ENCODE measurements at regions not wholly inside any gene's neighbourhood (a gene's known extent, or its start where the extent isn't known, plus 50 kb on each side); places are given as distances from the start of the nearest gene placed in this dataset.

- Mint-ChIP-seq H3K9me3 (no peaks in the 10 kb centered on the region), H3K4me1 (no peaks in the 10 kb centered on the region), H3K4me3 (no peak overlapping the region), H3K36me3 (no peaks in the 10 kb centered on the region), H3K27ac (no peak overlapping the region), H3K27me3 (peaks cover 0 to 7% (median 2%) of the 10 kb centered on the region in 5 donors)
- POLR2A ChIA-PET = no interaction called here
- ATAC-seq (no peak), DNase-seq (no peak)
Measured at GRCh38 chr21:35352793-35353192, 303.7 kb upstream of the RUNX1 start.

GRCh38 chr21:35352066-35352770, 303.1 kb upstream of the RUNX1 start:
- POLR2A ChIA-PET = no interaction called here
- DNase-seq = no peak
- Mint-ChIP-seq H3K4me1 (no peaks in the 10 kb centered on the region), H3K36me3 (no peaks in the 10 kb centered on the region), H3K27me3 (peaks cover 0 to 12% (median 2%) of the 10 kb centered on the region in 5 donors), H3K9me3 (no peaks in the 10 kb centered on the region), H3K27ac (no peak overlapping the region), H3K4me3 (no peak overlapping the region)
- no peak for ATAC-seq

- DNase-seq = no peak
- Mint-ChIP-seq H3K27ac (no peak overlapping the region), H3K27me3 (peaks cover 0 to 15% (median 3%) of the 10 kb centered on the region in 5 donors), H3K4me1 (peaks cover 0 to 2% (median 0%) of the 10 kb centered on the region in 4 donors), H3K4me3 (no peak overlapping the region), H3K36me3 (no peaks in the 10 kb centered on the region), H3K9me3 (no peaks in the 10 kb centered on the region)
- no peak for ATAC-seq
- POLR2A ChIA-PET = no interaction called here
Measured at GRCh38 chr21:35351434-35351833, 302.3 kb upstream of the RUNX1 start.

GRCh38 chr21:35350965-35351364, 301.9 kb upstream of the RUNX1 start:
- H3K9me3 Mint-ChIP-seq = no peaks in the 10 kb centered on the region
- H3K4me1 Mint-ChIP-seq = peaks cover 0 to 2% (median 0%) of the 10 kb centered on the region in 4 donors
- POLR2A ChIA-PET = no interaction called here
- no peak for DNase-seq
- H3K4me3 Mint-ChIP-seq = no peak overlapping the region
- H3K27me3 Mint-ChIP-seq = peaks cover 0 to 15% (median 3%) of the 10 kb centered on the region in 5 donors
- no peaks in the 10 kb centered on the region for H3K36me3 Mint-ChIP-seq
- no peak for ATAC-seq
- no peak overlapping the region for H3K27ac Mint-ChIP-seq

- ATAC-seq = no peak
- peaks cover 0 to 2% (median 0%) of the 10 kb centered on the region in 4 donors for H3K4me1 Mint-ChIP-seq
- no peaks in the 10 kb centered on the region for H3K36me3 Mint-ChIP-seq
- DNase-seq = no peak
- H3K27me3 Mint-ChIP-seq = peaks cover 0 to 15% (median 3%) of the 10 kb centered on the region in 5 donors
- H3K9me3 Mint-ChIP-seq = no peaks in the 10 kb centered on the region
- H3K27ac Mint-ChIP-seq = no peak overlapping the region
- no peak overlapping the region for H3K4me3 Mint-ChIP-seq
- POLR2A ChIA-PET = no interaction called here
Measured at GRCh38 chr21:35349376-35350080, 300.4 kb upstream of the RUNX1 start.

- H3K27me3 Mint-ChIP-seq = peaks cover 0 to 15% (median 3%) of the 10 kb centered on the region in 5 donors
- no peak for ATAC-seq
- peaks cover 0 to 2% (median 0%) of the 10 kb centered on the region in 4 donors for H3K4me1 Mint-ChIP-seq
- no peaks in the 10 kb centered on the region for H3K36me3 Mint-ChIP-seq
- POLR2A ChIA-PET = no interaction called here
- DNase-seq = no peak
- no peak overlapping the region for H3K27ac Mint-ChIP-seq
- no peaks in the 10 kb centered on the region for H3K9me3 Mint-ChIP-seq
- H3K4me3 Mint-ChIP-seq = no peak overlapping the region
Measured at GRCh38 chr21:35348686-35349085, 299.6 kb upstream of the RUNX1 start.

- Mint-ChIP-seq H3K27me3 (peaks cover 0 to 15% (median 3%) of the 10 kb centered on the region in 5 donors), H3K9me3 (no peaks in the 10 kb centered on the region), H3K36me3 (no peaks in the 10 kb centered on the region), H3K4me1 (peaks cover 0 to 9% (median 1%) of the 10 kb centered on the region in 4 donors), H3K4me3 (no peak overlapping the region), H3K27ac (no peak overlapping the region)
- POLR2A ChIA-PET = no interaction called here
- ATAC-seq = no peak
- DNase-seq = no peak
Measured at GRCh38 chr21:35346697-35347096, 297.6 kb upstream of the RUNX1 start.

- POLR2A ChIA-PET = no interaction called here
- no peak overlapping the region for H3K27ac Mint-ChIP-seq
- H3K9me3 Mint-ChIP-seq = no peaks in the 10 kb centered on the region
- H3K4me1 Mint-ChIP-seq = peaks cover 0 to 9% (median 1%) of the 10 kb centered on the region in 4 donors
- DNase-seq (no peak), ATAC-seq (no peak)
- no peaks in the 10 kb centered on the region for H3K36me3 Mint-ChIP-seq
- no peak overlapping the region for H3K4me3 Mint-ChIP-seq
- H3K27me3 Mint-ChIP-seq = peaks cover 0 to 15% (median 3%) of the 10 kb centered on the region in 5 donors
Measured at GRCh38 chr21:35345954-35346353, 296.9 kb upstream of the RUNX1 start.

- H3K4me1 Mint-ChIP-seq = peaks cover 0 to 9% (median 1%) of the 10 kb centered on the region in 4 donors
- no peak overlapping the region for H3K27ac Mint-ChIP-seq
- DNase-seq (no peak), ATAC-seq (no peak)
- POLR2A ChIA-PET = no interaction called here
- no peaks in the 10 kb centered on the region for H3K36me3 Mint-ChIP-seq
- H3K4me3 Mint-ChIP-seq = no peak overlapping the region
- H3K9me3 Mint-ChIP-seq = no peaks in the 10 kb centered on the region
- peaks cover 0 to 15% (median 3%) of the 10 kb centered on the region in 5 donors for H3K27me3 Mint-ChIP-seq
Measured at GRCh38 chr21:35344582-35344981, 295.5 kb upstream of the RUNX1 start.

- Mint-ChIP-seq H3K27me3 (peaks cover 0 to 13% (median 3%) of the 10 kb centered on the region in 5 donors), H3K4me3 (peak overlapping the region in 1 of 10 donors; percentile 5), H3K36me3 (no peaks in the 10 kb centered on the region), H3K27ac (no peak overlapping the region), H3K4me1 (peaks cover 0 to 9% (median 1%) of the 10 kb centered on the region in 4 donors), H3K9me3 (peaks cover 0 to 4% (median 0%) of the 10 kb centered on the region in 9 donors)
- POLR2A ChIA-PET = no interaction called here
- ATAC-seq (no peak), DNase-seq (no peak)
Measured at GRCh38 chr21:35343046-35343819, 294.1 kb upstream of the RUNX1 start.

- POLR2A ChIA-PET = no interaction called here
- H3K27ac Mint-ChIP-seq = no peak overlapping the region
Measured at GRCh38 chr21:35342440-35342839, 293.3 kb upstream of the RUNX1 start.

GRCh38 chr21:35340273-35340672, 291.2 kb upstream of the RUNX1 start:
- H3K4me1 Mint-ChIP-seq = peaks cover 0 to 9% (median 0%) of the 10 kb centered on the region in 4 donors
- H3K4me3 Mint-ChIP-seq = no peak overlapping the region
- peak in 1 of 10 donors; percentile 10 for DNase-seq
- H3K36me3 Mint-ChIP-seq = no peaks in the 10 kb centered on the region
- POLR2A ChIA-PET = no interaction called here
- no peak overlapping the region for H3K27ac Mint-ChIP-seq
- peaks cover 0 to 4% (median 0%) of the 10 kb centered on the region in 9 donors for H3K9me3 Mint-ChIP-seq
- no peak for ATAC-seq
- H3K27me3 Mint-ChIP-seq = peaks cover 0 to 8% (median 3%) of the 10 kb centered on the region in 5 donors

More at GRCh38 chr21:35342440-35342839, 293.3 kb upstream of the RUNX1 start:
- Mint-ChIP-seq H3K36me3 (no peaks in the 10 kb centered on the region), H3K9me3 (peaks cover 0 to 4% (median 0%) of the 10 kb centered on the region in 9 donors), H3K4me3 (peak overlapping the region in 2 of 10 donors; percentile 2 to 26), H3K27me3 (peaks cover 2 to 8% (median 5%) of the 10 kb centered on the region in 5 donors), H3K4me1 (peaks cover 0 to 9% (median 1%) of the 10 kb centered on the region in 4 donors)
- ATAC-seq = no peak
- DNase-seq = no peak

All from naive thymus-derived CD8-positive, alpha-beta T cell (primary cell).